ENCODE measurements at regions not wholly inside any gene's neighbourhood (a gene's known extent, or its start where the extent isn't known, plus 50 kb on each side); places are given as distances from the start of the nearest gene placed in this dataset.
"Not testable (repeated sequence)": the region's sequence is repeated elsewhere in the genome, so short reads cannot be mapped to it uniquely, and the experiment has no call there.

DNA sequence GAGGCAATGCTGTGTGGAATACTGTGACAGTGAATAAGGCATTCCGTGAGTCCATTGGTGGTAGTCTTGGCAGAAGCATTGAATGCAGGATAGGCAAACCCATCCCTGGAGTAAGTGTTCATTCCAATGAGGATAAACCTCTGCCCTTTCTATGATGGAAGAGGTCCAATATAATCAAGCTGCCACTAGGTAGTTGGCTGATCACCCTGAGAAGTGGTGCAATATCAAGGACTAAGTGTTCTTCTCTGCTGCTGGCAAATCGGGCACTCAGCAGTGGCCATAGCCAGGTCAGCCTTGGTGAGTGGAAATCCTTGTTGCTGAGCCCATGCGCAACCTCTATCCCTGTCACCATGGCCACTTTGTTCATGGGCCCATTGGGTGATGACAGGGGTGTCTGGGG, 70.1 kb downstream of the FBXO4 start:
- DNase-seq (ENCODE audit: low spot score), result no peak

DNA sequence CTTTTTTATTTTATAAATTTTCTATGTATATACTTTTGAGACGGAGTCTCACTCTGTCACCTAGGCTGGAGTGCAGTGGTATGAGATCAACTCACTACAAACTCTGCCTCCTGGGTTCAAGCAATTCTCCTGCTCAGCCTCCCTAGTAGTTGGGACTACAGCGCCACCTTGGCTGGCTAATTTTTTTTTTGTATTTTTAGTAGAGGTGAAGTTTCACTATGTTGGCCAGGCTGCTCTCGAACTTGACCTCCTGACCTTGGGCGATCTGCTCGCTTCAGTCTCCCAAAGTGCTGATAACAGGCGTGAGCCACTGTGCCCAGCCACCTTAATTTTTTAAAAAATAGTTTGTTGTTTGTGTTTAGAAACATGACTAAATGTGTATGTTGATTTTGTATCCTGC, 76.6 kb downstream of the FBXO4 start:
- DNase-seq (ENCODE audit: low spot score), result no peak

DNA sequence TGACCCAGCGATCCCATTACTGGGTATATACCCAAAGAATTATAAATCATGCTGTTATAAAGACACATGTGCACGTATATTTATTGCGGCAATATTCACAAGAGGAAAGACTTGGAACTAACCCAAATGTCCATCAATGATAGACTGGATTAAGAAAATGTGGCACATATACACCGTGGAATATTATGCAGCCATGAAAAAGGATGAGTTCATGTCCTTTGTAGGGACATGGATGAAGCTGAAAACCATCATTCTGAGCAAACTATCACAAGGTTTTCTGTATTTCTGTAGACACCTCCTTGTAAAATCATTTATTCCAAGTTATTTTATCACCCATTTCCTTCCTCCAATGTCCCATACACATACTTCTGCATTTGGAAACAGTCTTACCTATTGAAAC, 78.8 kb downstream of the FBXO4 start:
- not testable (repeated sequence) for DNase-seq (ENCODE audit: low spot score)

DNA sequence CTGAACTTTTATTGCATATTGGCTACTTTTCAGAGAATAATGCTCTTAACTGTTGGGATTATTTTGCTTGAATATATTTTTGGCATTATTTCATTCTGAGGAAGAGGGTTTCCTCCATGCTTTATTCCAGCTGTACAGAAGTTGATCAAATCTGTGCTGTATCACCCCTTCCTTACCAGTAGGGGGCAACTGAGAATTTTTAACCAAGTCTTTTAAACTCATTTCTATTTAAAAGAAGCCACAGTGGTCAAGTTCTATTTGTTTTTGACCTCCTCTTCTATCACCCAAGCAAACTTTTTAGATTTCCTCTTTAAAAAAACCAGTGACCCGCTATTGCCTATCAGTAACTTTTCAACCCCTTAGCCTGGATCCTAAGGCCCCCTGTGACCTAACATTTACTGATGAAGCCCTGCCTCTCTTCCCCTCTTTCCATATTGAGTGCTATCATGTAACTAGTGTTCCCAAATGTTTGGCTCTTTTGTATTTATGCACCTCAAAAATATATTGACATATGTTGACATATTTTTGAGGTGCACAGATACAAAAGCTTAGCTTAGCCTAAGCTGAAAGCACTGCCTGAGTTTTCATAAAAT, 80.6 kb downstream of the FBXO4 start:
- DNase-seq (ENCODE audit: low spot score), result no peak

DNA sequence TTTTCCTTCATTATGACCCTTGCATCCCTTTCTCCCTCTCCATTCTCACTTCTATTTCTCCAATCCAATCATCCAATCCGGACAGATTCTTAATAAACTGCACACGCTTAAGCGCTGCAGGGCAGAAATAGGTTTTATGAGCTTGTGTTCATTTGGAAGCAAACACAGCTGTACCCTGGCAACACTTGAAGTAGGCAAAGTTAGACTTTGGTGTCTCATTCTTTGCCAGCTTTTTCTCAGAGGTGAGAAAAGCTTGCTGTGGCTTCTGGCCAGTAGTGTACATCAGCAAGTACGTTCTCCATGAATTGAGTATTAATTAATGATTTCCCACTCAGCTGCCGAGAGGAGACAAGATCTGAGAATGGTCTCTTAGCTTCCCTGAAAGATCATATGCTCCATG, 88.5 kb downstream of the FBXO4 start:
- no peak for DNase-seq (ENCODE audit: low spot score)

DNA sequence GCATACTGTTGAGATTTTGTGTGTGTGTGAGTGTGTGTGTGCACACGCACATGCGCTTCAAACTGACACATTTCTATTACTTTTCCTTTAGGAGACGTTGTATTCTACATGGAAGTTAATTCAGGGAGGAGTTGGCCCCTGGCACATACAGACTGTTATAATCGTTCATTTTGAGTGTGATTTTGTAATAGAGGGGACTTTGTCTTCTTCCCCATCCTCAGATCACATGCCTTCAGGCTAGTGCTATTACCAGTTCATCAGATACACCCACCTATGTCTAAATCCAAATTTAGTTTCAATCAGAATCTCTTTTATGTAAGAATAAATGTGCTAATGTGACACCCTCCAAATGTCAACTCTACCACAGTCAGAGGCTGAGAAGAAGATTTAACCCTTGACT, 90.2 kb downstream of the FBXO4 start:
- no peak for DNase-seq (ENCODE audit: low spot score)

DNA sequence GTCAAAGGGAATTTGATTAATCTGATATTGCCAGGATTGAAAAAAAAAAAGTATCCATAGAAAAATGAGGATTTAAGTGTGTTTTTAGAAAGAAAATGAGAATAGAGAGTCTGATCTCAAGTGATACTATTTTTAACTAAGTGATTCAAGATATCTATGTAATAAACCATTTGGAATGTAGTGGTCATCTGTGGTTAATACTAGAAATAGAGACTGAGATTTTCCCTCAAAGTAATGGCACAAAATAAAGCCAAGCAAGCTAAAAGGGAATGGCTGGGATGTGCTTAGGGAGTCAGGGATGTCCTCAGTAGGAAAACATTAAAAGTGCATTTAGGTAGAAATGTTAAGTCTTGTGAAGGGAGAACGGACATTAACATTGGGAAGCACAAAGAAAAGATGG, 90.6 kb downstream of the FBXO4 start:
- no peak for DNase-seq (ENCODE audit: low spot score)

DNA sequence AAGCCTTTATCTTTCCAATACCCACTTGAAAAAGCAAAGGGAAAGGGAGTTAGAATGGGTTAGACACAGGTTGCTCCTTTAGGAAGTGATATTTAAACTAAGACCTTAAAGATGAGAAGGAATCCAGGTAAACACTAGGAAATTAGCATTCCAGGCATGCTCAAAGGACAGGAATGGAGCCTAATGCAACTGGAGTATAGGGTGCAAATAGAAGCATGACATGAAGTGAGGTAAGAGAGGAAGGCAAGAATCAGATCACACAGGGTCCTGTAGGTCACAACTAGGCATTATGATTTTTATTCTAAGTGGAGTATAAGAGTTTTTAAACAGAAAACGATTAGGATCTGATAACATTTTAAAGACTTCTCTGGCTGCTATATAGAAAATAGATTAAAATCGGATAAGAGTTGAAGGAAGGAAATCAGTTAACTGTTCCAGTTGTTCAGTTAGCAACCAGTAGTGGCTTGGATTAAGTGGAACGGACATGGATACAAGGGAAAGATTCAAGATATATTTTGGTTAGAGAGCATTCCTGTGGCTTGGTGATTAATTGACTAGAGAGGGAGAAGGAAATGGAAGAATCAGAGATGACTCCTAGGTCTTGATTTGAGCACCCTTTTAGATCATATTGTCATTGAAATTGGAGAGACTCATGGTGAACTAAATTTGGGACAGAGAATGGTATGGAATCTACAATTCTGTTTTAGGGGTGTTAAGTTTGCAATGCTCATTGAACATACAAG, 95.9 kb downstream of the FBXO4 start:
- peak; percentile 7 for DNase-seq (ENCODE audit: low spot score)

DNA sequence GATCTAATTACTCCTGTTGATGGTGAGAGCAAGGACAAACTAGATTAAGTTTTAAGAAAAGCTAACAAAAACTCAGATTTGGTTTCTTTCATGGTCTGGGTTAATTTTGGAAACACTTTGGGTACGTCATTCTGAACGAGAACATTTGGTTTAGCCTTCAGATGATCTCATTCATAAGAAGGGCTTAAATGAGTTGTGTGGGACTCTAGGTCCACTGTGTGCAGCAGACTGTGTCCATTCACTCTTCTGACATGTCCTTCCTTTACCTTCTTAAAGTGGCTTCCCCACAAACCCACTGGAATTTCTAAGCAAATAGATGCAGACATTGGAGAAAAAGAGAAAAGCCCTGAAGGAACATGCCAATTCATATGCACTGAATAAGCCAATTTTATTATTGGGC, 96.8 kb downstream of the FBXO4 start:
- no peak for DNase-seq (ENCODE audit: low spot score)

DNA sequence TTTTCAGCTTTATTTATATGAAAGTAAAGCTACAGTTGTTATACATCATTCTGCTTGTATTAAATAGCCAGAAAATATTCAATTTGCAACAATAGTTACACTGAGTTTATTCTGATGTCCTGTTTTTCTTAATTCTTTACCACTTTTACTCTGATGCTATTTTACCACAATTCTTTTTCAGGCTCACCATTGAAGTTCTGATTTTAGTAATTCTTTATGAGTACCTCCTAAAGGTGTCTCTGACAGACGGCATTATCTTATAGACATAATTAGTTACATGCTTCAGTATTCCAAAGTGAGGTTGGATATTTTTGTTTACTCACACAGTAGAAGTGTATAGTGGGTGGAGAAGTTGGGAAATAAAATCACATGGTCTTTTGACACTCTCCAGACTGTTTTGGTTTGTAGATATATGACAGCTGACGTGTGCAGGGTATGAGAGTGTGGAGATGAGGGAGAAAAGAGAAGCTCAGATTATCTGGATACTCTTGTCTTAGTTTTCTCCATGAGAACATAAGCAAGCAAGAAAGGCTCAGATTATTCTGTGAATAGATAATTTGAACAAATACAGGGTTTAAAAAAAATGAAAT, 97.4 kb downstream of the FBXO4 start:
- no peak for DNase-seq (ENCODE audit: low spot score)

DNA sequence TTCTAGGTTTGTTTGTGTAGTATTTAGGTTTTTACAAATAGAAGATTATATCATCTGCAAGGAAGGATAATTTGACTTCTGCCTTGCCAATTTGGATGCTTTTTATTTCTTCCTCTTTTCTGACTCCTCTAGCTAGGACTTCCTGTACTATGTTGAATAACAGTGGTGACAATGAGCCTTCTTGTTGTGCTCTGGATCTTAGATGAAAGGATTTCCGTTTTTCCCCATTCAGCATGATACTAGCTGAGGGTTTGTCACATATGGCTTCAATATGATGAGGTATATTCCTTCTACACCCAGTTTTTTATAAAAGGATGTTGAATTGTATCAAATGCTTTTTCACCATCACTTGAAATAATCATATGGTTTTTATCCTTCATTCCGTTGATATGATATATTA, 101.4 kb downstream of the FBXO4 start:
- no peak for DNase-seq (ENCODE audit: low spot score)

DNA sequence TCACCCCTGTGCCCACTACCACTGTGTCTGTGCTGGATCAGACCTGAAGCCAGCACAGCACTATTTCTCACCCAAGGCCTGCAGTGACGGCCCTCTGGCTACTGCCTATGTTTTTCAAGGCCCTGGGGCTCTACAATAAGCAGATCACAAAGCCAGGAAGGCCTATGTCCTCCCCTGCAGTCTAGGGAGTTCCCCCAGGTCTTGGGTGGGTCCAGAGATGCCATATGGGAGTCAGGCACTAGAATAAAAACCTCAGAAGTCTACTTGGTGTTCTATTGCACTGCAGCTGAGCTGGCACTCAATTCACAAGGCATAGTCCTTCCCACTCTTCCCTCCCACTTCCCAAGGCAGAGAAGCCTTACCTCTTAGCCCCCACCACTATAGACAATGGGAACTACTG, 107.1 kb downstream of the FBXO4 start:
- DNase-seq (ENCODE audit: low spot score), result no peak

DNA sequence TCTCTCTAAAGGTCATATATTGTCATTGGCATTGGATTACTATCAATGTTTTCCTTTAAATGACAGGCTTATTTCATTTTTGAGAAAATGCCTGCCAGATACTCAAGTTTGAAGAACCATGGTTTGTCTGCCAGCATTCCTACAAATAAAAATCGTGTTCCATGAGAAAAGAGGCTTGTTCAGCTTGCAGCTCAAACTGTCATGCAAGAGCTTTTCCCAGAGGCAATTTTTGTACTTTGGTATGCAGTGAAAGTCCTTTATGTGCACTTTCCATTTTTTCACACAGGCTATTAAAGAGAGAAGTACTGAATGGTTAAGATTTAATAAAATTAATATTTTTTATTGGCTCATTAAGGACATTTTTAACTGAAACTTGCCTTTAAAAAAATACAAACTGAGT, 110.4 kb downstream of the FBXO4 start:
- no peak for DNase-seq (ENCODE audit: low spot score)

DNA sequence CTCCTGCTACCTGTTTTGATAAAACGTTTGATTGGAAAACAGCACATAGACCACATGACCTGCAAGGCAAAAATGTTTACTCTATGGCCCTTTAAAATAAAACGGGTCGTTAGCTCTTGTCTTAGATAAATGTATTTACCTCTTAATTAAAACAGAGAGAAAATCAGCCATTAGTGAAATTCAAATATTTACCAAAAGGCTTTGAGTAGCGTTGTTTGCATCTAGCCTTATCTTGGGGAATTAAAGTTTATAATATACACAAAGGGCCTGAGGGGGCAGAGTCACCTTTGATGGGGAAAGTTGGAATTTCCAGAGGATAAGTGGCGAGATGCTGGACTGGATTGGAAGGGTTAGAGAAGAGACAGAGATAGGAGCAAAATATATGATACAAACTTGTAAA, 111.3 kb downstream of the FBXO4 start:
- no peak for DNase-seq (ENCODE audit: low spot score)

DNA sequence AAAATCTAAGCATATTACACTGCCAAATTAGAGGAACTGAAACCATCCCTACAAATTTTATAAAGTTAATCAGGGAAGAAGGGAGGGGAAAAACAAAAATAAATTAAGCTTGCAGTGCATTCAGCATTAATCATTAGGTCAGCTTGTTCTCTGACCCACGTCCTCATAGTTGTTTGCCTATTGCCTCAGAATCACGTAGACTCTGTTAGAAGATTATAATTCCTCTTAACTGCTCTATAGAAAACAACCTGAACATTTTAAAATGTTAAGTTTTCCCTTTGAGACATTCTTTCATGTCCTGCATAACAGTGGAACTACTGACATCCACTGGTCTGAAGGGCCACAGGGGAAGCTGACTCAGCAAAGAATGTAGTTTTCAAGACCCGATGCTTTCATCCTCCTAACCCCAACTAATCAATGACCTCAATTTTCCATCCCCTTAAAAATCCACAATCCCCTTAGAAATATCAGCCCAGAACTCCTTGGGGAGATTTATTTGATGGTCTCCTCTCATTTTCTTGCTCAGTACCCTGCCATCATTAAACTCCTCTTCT, 112.4 kb downstream of the FBXO4 start:
- DNase-seq (ENCODE audit: low spot score), result no peak

DNA sequence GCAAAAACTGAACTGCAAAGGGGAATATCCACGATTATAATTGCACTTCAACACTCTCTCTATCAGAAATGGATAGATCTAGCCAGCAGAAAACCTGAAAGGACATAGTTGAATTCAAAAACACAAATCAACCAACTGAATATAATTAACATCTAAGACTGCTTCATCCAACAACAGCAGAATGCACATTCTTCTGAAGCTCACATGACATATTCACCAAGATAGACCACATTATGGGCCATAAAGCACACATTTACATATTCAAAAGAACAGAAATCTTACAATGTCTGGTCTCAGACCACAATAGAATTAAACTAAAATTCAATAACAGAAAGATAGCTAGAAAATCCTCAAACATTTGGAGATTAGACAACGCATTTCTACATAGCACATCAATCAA, 118.3 kb downstream of the FBXO4 start:
- DNase-seq (ENCODE audit: low spot score), result no peak

DNA sequence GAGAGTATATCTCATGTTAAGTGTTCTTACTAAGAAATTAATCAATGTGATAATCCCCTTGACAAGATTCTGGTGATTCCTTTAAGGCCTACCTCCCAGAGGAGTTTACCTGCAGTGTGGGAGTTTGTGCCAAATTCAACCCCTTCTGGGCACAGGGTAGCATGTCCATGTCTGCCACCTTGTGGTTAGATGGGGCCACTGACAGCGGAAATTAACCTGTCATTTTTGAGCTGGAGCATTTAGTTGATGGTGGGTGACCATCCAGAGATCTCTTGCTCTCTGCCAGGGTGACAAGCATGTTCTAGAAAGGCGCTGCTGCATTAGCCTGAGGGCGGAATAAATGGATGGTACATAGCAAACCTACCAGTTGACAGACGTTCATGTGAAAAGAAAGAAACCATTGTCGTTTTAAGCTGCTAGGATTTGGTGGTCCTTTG, 132.2 kb downstream of the FBXO4 start:
- DNase-seq (ENCODE audit: low spot score), result peak; percentile 27

DNA sequence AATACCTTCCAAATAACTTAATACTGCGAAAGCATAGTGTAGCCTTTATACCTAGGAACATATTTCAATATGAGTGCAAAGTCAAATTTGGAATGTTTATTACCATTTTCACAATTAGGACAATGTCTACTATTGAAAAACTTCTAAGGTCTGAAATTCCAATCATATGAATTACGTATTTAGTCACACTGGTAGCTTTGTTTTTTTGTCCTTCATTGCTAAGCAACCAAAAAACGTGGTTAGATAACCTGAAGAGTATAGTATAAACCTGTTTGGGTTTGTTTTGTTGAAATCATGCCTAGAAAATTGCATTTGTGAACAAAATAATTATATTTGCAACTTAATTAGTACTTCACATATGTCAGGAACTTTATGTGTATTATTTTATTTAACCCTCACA, 134.2 kb downstream of the FBXO4 start:
- no peak for DNase-seq (ENCODE audit: low spot score)

DNA sequence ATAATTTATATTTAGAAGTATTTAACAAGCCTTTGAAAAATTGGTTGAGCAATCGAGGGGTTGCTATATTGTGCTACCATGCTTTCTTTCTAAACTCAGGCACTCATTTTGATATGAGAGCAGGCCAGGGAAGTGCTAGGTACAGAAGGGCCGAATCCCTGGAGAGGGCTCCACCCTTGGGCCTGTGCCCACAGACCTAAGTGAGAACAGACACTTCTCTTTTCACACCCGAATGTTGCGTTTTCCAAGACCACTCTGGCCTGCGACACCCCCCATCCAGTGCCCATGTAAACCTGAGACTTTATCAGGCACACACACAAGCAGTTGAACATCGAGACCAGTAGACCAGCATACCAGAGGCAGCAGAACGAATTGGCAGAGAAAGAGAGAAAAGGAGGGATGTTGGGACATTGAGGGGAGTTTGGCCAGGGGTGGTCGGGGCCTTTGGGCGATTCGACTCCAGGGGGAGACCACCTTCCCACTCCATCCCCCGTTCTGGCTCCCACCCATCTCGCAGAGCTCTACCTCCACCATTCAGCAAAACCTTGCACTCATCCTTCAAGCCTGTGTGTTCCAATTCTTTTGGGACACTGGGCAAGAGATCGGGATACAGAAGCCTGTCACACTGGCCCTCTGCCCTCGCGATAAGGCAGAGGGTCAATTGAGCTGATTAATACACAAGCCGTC, 134.8 kb downstream of the FBXO4 start:
- no peak for DNase-seq (ENCODE audit: low spot score)

DNA sequence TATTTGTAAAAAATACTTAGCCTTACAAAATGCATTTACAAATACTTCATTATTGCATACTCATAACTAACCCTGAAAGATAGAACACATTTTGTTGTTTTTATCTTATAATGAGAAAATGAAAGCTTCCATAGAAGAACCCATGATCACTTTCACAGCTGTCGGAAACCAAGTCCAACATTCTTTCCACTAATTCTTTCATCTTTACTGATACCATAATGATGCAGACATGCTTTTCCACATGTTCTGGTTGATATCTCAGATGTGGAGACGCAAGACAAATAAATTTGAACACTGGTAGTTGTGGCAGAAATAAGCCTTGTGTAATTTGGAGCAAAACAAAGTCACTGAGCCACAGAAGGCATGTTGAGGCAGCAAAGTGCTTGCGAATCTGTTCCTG, 136.0 kb downstream of the FBXO4 start:
- no peak for DNase-seq (ENCODE audit: low spot score)

DNA sequence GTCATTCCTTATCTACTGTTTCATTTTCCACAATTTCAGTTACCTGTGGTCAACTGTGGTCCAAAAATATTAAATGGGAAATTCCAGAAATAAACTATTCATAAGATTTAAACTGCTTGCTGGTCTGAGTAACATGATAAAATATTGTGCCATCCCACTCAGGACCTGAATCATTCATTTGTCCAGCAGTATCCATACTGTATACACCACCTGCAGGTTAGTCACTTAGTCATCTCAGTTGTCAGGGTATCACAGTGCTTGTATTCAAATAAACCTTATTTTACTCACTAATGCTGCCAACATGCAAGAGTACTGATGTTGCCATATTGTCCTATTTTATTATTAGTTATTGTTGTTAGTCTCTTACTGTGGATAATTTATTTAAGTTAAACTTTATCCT, 139.7 kb downstream of the FBXO4 start:
- DNase-seq (ENCODE audit: low spot score), result no peak

DNA sequence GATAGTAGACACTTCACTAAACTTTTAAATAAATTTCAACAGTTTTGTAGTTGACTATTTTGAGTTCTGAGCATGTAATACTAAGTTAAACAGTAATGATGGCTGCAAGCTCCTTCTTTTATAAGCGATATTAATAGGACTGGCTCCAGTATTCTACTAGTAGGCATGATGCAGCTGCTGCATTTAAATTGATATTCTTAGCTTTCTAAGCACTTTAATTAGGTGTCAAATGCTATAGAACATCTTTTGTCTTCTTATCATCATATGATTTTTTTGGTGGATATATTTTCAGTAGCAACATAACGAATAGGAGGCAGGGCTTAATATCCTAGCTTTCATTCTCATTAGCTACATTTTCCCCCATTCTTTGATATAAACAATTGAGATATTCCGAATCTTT, 141.1 kb downstream of the FBXO4 start:
- no peak for DNase-seq (ENCODE audit: low spot score)

DNA sequence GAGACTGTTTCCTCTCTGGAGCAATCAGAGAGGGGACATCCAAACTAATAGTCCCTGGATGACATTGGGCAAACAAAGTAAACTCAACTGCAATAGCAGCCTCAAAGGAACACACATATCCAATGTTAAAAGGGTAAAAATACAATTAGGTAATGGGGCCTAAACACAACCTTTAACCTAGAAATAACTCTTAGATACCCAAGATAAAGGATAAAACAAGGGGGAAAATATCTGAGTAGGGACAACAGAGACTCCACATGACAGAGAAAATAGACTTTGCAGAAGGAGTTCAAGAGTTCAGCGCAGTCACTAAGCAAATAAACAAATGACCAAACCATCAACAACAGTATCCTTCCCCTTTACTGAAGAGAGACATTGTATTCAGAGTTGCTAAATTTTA, 149.3 kb downstream of the FBXO4 start:
- peak; percentile 21 for DNase-seq (ENCODE audit: low spot score)

Data from H4 (cell line).